Stimulated activated naive CD8-positive, alpha-beta T cell treated with anti-CD3 and anti-CD28 coated beads, Interleukin-15, Interleukin-2, amounts not matched to agents 100 U/mL and 50 U/mL, for 24 hours (primary cell): ENCODE measurements at regions not wholly inside any gene's neighbourhood (a gene's known extent, or its start where the extent isn't known, plus 50 kb on each side); places are given as distances from the start of the nearest gene placed in this dataset.
A peak's percentile ranks its signal among the peaks of the same experiment; 100 is the strongest.
"Not testable (repeated sequence)": the region's sequence is repeated elsewhere in the genome, so short reads cannot be mapped to it uniquely, and the experiment has no call there.

ENCODE experiments used
- ATAC-seq: fragments of 150-1000 bp; cut with Tn5 transposase; one replicate; pipeline ENCODE4 v1.10.0; 2021
- DNase-seq: peaks from one replicate; pipeline ENCODE4 v3.0.0; 2021

DNA sequence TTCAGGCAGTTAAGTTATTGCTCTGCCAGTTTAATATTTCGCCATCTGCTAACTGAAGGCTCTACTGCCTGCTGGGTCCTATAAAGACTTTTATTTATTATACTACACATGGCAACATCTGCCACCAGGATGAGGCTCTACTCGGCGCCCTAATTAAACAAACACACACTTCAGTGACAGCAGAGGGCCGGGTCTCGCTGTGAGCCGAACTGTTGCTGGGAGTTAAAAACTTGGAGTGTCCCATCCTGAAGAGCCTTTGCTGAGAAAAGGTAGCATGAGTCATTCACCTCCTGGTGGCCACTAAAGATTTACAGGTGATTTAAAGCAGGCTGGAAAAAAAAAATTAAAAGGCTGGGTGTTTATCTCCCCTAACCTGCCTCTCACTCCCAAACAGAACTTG is 183.7 kb downstream of the NPIPA8 start:
- ATAC-seq, DNase-seq: not testable (repeated sequence)

DNA sequence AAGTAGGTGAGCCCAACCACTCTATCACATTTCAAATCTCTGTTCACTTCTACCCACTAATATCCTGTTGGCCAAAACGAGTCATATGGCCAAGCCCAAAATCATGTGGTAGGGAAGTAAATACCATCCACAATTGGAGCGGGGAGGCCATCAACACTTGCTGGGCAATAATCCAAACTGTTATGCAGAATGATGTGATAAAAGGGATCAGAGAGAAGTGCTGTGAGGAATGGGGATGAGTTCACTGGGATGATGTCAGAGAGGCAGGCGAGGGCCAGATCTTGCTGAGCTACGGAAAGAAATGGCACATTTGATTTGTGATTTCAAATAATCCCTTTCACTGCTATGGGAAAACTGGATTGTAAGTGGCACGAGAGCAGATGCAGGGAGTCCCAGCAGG is 188.4 kb downstream of the NPIPA8 start:
- not testable (repeated sequence) for ATAC-seq, DNase-seq

DNA sequence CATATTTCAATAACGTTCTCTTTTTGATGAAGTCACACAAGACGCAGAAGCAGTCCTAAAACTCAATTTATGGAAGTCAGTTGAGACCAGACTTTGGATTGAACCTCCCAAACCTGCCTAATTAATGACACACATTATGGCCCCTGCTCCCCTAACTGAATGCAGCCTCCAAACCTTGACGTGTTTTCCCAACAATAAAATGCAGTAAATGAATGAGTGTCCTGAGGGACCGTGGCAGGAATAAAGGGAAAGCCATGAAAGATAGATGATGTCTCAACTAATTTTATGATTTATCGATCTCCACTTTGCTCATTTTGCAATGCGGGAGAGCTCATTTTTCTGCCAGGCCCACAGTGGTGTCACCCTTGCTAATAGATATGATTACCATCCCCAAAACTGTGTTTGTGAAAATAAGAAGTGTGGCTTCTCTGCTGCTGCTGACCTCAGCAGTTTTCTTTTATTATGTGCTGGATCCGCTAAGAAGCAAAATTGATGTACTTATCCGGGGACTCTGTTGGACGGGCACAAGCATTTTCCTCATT is 189.9 kb downstream of the NPIPA8 start:
- ATAC-seq, DNase-seq: not testable (repeated sequence)

DNA sequence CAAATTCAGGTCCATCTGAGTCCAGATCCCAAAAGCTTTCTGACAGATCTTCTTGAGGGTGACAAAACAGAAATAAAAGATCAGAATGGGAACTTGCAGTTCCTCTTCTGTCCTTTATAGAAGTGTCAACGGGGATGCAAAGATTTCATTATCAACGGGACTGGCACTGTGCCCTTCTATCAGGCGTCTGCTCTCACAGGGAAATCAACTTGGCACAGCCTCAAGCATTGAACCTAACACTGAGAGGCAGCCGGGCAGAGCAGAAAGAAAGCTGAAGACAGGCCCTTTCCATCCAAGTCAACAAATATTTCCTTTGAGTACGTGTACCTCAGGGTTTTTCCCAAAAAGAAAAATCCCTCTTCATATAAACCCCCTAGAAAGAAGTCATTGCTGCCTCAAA is 194.5 kb downstream of the NPIPA8 start:
- DNase-seq, ATAC-seq: not testable (repeated sequence)

DNA sequence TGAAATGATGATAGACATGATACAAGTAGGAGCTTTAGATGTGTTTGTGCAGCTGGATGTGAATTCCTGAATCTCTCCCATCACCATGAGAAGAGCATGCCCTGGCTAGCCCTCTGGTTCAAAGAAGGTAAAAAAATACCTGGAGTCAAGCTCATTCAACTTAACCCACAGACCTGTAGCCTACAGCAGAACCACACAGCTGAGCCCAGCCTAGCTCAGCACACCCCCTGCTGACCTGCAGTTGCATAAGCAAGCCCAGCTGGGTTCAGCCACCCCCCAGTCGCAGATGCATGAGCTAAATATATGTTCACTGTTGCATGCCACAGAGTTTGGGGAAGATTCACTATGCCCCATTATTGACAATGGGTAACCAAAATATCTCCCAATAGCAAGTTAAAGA is 200.2 kb downstream of the NPIPA8 start:
- DNase-seq, ATAC-seq: not testable (repeated sequence)

DNA sequence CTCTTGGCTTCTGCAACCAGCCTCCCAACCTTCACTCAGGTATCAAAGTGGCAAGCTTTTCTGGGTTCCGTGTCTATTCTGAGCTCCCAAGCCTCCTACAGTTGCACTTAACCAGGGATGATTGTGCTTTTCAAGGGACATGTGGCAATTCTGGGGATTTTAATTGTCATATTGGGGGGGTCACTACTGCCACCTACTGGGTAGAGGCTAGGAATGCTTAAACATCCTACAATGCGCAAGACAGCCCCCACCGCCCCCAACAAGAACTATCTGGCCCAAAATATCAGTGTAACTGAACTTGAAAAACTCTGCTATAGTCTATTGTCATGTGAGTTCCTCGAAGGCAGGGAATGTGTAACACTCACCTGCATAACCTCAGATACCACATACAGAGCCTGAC is 201.5 kb downstream of the NPIPA8 start:
- DNase-seq, ATAC-seq: not testable (repeated sequence)

DNA sequence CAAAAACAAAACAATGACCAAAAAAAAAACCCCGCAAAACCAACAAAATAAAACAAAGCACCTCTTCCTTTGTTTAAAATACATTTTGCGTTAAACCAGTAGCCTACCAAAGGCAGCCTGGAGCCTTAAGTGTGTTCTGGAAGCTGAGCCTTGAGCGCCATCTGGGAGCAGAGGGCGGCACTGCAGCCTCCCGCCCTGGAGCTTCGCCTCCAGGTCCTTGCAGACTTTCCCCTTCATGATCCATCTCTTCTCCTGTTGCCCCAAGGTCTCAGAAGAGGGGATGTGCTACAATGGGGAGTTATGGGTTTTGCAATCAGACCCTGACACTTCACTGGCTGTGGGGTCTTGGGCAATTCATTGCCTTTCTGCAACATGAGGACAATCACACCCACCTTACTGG is 204.9 kb downstream of the NPIPA8 start:
- ATAC-seq, result peak; percentile 59
- not testable (repeated sequence) for DNase-seq

DNA sequence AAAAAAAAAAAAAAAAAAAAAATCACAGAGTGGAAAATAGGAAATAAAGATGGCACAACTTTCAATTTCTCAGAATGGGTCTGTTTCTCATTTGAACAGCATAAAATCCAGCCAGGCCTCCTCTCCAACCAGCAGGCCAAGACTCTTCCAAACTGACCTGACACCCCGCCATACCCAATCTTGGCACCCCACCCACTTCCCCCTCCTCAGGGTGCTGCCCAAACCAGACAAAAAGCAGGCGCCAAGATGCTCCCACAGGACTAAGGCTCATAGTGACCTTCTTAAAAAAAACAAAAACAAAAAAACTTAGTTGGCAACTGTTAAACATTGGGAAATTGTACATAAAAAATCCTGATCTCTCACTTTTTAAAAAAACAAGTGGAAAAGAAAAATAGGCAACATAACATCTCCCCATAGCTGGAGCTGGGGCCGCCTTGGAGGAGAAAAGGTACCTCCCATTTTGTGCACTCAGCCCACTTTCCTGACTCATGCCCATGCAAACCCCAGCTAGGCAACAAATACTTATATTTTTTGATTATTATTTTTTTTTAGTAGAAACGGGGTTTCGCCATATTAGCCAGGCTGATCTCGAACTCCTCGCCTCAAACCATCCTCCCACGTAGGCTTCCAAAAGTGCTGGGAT is 205.9 kb downstream of the NPIPA8 start:
- not testable (repeated sequence) for DNase-seq, ATAC-seq

DNA sequence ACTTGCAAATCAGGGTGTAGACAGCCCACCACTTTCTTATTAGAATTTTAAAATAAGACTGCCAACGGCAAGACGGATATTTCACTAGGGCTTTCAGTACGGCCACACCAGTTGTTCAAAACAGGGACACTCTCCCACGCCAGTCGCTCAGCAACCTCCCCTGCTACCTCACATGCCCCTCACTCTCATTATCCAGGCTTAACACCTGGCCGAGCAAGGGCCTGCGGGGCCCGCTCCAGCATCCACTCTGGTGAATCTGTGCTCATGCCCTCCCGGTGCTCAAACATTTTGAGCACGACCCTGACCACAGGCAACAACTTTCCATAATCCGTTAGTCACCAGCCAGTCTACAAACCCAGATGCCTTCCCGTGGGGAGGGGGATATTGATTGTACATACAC is 209.5 kb downstream of the NPIPA8 start:
- DNase-seq, ATAC-seq: not testable (repeated sequence)

DNA sequence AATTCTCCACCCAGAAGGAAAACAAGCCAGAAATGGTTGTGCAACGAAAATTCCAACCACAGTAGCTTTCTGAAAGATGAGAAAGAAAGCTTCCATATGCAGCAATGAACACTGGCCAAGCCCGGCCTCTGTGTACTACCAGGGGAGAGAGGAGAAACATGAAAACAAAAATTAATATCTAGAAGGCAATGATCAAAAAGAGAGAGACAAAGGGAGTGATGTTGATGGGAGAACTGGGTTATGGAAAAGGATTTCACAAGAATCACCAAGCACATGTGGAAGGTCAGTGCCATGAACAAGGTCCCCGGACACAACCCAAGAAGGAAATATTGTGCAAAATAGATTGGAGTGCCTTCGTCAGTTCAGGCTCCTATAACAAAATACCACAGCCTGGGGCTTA is 217.4 kb downstream of the NPIPA8 start:
- DNase-seq, ATAC-seq: not testable (repeated sequence)

DNA sequence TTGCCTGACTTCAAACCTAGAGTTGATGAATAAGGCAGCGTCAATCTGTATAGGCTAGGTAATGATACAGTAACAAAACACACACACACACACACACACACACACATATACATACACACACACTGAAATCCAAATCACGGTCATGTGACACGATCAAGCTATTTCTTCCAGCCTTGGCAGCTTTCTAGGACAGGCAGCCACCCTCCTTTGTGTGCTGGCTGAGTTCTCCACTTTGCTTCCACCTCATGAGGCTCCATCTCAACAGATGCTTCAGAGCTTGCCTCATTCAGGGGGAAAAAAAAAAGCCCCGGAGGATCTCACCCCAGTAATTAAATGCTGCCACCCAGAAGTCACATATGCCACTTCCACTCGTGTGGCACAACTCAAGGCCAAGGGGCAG is 217.9 kb downstream of the NPIPA8 start:
- ATAC-seq, result not testable (repeated sequence)

DNA sequence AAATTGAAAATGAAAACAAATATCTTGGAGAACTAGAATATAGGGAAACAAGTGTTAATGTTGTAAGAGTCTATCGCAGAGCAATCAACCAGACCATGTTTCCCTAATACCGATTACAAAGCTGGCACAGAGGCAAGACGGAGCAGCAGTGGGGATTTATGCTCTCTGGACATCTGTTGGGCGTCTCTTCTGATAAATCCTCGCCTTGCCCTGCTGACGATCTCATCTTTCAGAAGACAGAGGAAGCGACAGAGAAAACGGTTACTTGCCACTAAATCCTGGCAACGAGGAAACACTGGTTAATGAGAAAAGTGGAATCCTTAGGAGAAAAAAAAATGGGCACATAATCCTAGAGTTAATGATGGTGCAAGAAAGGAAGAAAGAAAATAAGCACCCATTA is 218.5 kb downstream of the NPIPA8 start:
- not testable (repeated sequence) for DNase-seq, ATAC-seq

More for the DNA sequence above, 217.9 kb downstream of the NPIPA8 start:
- DNase-seq, result not testable (repeated sequence)

DNA sequence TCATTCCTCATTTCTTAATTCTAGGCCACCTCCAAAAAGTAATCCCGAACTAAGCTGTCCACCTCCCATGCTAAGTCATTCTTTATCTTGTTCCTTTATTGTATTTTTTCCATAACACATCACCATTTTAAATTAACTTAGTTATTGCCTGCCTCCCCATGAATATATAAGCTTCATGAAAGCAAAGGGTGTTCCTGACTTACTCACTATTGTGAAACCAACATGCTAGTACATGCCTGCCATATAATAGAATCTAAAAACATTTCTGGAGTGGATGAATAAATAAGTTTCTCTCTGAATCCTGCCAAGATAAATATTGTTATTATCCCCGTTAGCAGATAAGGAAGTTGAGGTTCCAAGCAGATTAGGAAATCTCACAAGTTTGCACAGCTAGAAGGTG is 232.1 kb downstream of the NPIPA8 start:
- ATAC-seq, DNase-seq: not testable (repeated sequence)

DNA sequence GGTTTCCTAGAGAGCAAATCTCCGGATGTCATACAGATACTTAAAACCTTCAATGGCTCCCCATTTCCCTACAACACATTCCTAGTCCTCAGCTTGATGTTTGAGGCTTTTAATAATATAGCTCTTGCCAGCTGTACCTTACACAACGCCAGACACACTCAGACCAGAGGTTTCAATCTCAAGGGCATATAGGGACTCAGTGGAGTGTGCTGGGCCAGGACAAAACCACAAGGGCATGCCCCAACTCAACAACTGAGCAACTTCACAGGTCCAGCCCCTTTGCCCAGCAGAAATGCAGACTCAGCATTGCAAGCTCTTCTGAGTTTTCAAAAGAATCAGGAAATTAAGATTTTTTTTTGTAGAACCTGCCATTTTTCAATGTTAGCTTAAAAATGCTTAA is 235.5 kb downstream of the NPIPA8 start:
- not testable (repeated sequence) for DNase-seq, ATAC-seq

DNA sequence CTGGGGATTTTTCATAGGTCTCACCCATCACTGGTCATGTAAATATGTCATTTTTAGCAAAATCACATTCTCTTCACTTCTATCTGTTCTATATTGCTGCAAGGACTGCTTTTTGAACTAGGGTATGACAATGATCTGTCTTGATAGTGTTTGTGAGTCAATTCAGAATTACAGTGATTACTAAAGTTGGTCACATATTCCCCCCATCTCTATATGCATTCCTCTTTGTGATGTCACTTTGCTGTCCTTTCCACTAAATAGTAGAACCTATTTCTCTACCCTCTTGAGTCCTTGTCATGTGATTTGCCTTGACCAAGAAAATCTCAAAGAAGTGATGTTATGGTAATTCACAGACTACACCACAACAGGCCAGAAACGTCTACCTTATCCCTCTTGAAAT is 243.9 kb downstream of the NPIPA8 start:
- not testable (repeated sequence) for DNase-seq, ATAC-seq

DNA sequence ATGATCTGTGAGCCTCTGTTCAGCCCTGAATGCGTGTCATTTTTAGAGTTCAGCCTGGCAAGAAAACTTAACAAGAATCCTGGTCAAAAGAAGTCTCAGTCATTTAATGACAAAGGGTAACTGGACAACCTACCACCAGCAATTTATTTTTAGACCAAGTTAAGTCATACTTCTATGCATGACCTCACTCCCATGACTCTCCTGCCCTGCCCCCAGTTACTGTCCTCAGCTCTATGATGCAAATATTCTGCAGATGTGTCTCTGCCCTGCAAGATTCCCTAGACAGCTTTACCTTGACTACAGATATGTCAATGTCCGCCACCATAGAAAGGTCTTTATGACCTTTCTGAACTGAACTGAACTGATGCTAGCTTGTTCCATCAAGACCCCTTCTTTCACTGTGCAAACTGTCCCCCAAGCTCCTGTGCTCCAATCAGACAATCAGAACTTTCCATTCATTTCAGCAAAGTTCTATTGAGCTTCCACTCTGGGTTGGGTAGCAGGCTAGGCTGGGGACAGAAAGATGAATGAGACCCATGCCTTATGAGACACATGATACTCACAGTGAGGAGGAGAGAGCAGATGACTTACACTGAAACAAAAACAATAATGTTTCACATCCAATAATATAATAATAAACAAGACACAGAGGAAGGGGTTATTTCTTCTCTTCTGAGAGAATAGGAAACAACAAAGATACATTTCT is 255.7 kb downstream of the NPIPA8 start:
- DNase-seq, ATAC-seq: not testable (repeated sequence)

DNA sequence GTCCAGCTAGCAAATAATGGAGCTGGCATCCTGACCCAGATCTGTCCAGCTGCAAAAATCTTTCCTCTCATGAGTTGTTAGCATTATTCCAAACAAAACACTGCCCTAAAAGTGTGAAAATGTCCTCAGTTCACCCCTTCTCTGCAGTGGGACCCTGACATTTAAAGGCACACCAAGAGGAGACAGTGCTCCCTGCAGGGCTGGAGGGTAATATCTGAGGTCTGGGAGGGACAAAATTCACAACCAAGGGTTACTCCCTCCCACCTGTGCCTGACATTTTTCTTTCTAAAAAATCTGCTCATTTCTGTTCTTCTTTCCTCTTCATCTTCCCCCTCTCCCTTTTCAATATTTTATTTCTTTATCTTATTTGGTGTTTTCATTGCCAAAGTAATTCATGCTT is 258.6 kb downstream of the NPIPA8 start:
- DNase-seq, ATAC-seq: not testable (repeated sequence)

DNA sequence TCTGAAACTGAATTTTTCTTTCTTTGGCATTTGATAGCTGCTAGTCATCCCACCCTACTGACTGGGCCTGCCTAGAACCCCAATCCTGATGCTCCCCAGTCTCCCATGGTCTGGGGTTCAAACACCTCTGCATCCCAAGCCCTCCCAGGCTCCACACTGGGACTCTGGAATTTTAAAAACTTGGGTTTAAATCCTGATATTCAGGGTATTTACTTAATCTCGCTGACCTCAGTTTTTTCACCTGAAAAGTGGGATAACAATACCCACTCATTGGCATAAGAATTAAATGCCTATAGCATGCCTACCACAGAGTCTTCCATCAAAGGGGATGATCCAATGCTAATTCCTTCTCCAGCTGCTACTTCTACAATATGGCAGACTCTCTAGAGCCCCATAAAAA is 264.4 kb downstream of the NPIPA8 start:
- no peak for ATAC-seq
- no peak for DNase-seq

DNA sequence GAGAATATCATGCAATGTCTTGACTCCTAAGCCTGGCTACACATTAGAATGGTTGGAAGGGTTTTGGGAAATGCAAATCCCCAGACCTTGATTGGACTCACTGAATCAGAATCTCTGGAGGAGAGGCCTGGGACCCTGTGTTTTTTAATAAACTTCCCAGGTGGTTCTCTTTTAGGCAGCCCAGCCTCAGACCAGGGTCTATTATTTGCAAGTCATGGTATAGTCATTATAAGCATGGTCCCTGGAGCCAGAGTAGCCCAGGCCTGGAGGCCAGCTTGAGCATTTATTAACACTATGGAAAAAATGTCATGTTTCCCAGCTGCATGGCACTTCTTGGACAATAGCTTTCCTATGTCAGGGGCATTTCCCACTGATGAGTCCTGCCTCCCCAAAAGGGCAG is 266.9 kb downstream of the NPIPA8 start:
- ATAC-seq (no peak), DNase-seq (no peak)

DNA sequence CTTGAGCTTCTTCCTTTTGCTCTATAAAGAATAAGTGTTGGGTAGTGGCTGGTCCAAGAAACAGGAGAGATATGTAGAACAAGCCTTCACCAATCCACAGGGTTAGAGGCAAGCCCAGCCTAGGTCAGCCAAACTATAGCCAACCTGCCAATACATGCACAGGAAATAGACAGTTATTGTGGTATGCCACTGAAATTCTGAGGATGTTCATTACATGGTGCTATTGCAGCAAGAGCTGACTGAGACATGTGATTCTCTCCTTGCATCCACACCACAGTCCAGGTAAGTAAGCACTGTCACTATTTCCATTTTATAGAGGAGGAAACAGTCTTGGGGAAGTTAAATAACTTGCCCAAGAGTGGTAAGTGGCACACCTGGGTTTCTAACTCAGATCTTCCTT is 268.1 kb downstream of the NPIPA8 start:
- ATAC-seq (no peak), DNase-seq (no peak)

DNA sequence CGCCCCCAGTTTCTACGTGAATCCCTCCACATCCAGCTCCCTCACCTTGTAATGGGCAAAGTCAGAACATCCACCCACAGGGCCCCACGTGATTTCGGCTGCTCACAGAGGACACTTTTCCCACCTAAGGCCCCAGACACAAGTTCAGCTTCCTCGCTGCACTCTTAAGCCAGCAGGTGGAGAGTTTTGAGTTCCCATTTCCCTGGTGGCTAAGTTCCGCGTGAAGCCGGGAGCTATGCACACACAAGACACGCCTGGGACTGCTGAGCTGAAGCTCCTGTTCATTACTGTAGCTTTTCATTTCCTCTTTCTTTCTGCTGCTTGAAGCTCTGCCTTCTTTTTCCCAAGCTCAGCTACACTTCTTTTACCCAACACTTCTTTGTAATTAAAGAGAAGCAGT is 273.8 kb downstream of the NPIPA8 start:
- ATAC-seq (no peak), DNase-seq (no peak)

DNA sequence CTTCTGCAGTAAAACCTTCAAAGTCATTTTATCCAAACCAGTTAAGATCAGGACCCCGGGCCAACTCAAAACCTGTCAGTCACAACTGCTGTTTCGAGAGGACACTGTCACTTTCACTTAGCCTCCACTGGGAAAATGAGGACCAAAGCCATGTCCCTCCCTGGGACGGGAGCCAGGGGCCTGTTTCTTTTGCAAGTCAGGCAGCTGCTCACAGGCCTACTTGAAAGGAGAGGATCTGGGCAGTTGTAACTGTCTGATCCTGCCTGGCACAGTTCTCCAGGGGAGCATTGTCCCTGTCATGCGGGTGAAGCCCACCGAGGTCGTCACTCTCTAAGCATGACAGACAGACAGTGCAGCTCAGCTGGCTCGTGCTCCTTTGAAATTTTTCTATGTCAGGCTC is 276.2 kb downstream of the NPIPA8 start:
- ATAC-seq (no peak), DNase-seq (no peak)

DNA sequence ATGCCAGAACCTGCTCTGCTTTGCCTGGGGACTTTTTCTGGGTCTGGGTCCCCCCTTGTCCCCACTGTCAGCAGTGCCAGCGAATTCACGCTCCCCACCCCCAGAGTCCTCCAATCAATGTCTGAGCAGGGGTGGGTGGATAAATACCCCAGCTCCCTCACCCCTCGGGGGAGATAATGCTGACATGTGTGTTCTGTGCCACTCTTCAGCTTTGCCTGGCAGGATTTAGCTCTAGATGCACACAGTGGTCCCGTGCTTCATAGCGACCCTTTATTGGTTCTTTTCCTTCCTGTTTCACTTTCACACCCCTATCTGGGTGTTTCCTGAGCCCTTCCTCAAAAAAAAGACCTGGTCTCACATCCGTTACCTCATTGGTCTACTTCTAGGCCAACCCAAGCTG is 277.0 kb downstream of the NPIPA8 start:
- DNase-seq, result no peak
- ATAC-seq, result no peak
